HG03378 (cell line): ENCODE measurements at regions not wholly inside any gene's neighbourhood (a gene's known extent, or its start where the extent isn't known, plus 50 kb on each side); places are given as distances from the start of the nearest gene placed in this dataset.

Source experiments
- ATAC-seq: cut with Tn5 transposase; IDR thresholded peaks from one replicate; pipeline ENCODE4 v1.9.1; 2021; ENCODE audit warnings: mild to moderate bottlenecking, moderate library complexity; ENCODE audit not compliant: unreplicated experiment

GRCh38 chr2:5442736-5443135 is 249.4 kb upstream of the SOX11 start:
- no peak for ATAC-seq

- no peak for ATAC-seq
Measured at GRCh38 chr2:5444168-5444567, 248.0 kb upstream of the SOX11 start.

GRCh38 chr2:5444854-5445253 is 247.3 kb upstream of the SOX11 start:
- ATAC-seq, result no peak

GRCh38 chr2:5449867-5450266 is 242.3 kb upstream of the SOX11 start:
- no peak for ATAC-seq

- no peak for ATAC-seq
Measured at GRCh38 chr2:5453220-5454050, 238.7 kb upstream of the SOX11 start.

- ATAC-seq, result no peak
Measured at GRCh38 chr2:5454051-5454390, 238.2 kb upstream of the SOX11 start.

GRCh38 chr2:5459041-5459440 is 233.1 kb upstream of the SOX11 start:
- no peak for ATAC-seq

GRCh38 chr2:5464657-5465056 is 227.5 kb upstream of the SOX11 start:
- no peak for ATAC-seq

- no peak for ATAC-seq
Measured at GRCh38 chr2:5465859-5466258, 226.3 kb upstream of the SOX11 start.

- ATAC-seq, result no peak
Measured at GRCh38 chr2:5467178-5467905, 224.8 kb upstream of the SOX11 start.

GRCh38 chr2:5472673-5473072 is 219.5 kb upstream of the SOX11 start:
- ATAC-seq, result no peak

- ATAC-seq, result no peak
Measured at GRCh38 chr2:5473635-5474034, 218.5 kb upstream of the SOX11 start.

GRCh38 chr2:5474716-5475115 is 217.5 kb upstream of the SOX11 start:
- no peak for ATAC-seq

GRCh38 chr2:5479265-5479928 is 212.8 kb upstream of the SOX11 start:
- no peak for ATAC-seq

GRCh38 chr2:5482929-5483331 is 209.3 kb upstream of the SOX11 start:
- no peak for ATAC-seq

GRCh38 chr2:5484868-5485267 is 207.3 kb upstream of the SOX11 start:
- no peak for ATAC-seq

GRCh38 chr2:5491523-5491922 is 200.7 kb upstream of the SOX11 start:
- no peak for ATAC-seq

GRCh38 chr2:5493256-5493655 is 198.9 kb upstream of the SOX11 start:
- no peak for ATAC-seq

GRCh38 chr2:5494212-5494611 is 198.0 kb upstream of the SOX11 start:
- ATAC-seq, result no peak

GRCh38 chr2:5495586-5495985 is 196.6 kb upstream of the SOX11 start:
- no peak for ATAC-seq

GRCh38 chr2:5497874-5498273 is 194.3 kb upstream of the SOX11 start:
- ATAC-seq, result no peak

- ATAC-seq, result no peak
Measured at GRCh38 chr2:5501807-5502206, 190.4 kb upstream of the SOX11 start.
